Middle frontal gyrus (tissue), 1 donor: ENCODE measurements at regions not wholly inside any gene's neighbourhood (a gene's known extent, or its start where the extent isn't known, plus 50 kb on each side); places are given as distances from the start of the nearest gene placed in this dataset.
"Not testable (repeated sequence)": the region's sequence is repeated elsewhere in the genome, so short reads cannot be mapped to it uniquely, and the experiment has no call there.

Experiments
- DNase-seq: peaks from one replicate; pipeline ENCODE4 v3.0.0-alpha.2; 2015; ENCODE audit warnings: low spot score; ENCODE audit errors: extremely low spot score

DNA sequence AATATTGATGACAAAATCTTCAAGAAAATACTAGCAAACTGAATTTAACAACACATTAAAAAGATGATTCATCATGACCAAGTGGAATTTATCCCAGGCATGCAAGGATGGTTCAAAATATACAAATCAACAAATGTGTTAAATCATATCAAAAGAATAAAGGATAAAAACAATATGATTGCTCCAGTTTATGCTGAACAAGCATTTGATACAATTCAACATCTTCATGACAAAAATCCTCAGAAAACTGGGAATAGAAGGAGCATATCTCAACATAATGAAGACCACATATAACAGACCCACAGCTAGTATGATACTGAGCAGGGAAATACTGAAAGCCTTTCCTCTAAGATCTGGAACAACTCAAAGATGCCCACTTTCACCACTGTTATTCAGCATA is 352.3 kb downstream of the PYDC2 start:
- DNase-seq: no peak

- DNase-seq: no peak
Measured at GRCh38 chr3:191848818-191849217, 387.9 kb downstream of the PYDC2 start.

GRCh38 chr3:191859531-191859930 is 398.6 kb downstream of the PYDC2 start:
- no peak for DNase-seq

DNA sequence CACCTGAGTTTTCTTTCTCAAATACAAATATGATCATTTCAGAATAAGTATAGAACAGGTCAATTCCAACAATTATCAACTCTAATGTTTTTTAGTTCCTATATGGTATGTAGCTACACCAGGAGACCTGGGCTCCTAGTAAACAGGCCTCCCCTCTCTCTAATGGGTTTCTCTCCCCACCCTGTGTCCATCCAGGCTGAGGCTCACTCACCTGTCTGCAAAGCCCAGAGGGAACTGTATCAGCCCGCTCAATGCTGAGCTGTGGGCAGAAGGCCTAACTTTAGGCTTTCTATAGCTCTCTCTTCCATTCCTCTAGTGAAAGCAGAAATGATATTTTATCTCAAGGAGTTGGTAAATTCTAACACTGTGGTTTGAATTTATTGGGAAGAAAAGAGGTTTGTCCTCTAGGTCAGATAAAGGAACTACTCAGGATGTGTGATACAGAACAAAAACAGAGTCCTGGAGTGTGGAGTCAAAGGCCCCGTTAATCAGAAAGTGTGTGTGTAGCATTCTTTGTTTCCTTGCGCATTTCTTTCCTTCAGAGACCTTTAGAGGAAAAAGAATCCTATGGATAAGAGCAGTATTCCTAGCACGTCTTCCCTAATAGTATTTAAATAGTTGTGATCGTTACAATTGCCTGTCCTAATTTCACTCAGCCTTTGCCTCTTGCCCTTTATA is 408.9 kb downstream of the PYDC2 start:
- no peak for DNase-seq

GRCh38 chr3:191873736-191874135 is 412.8 kb downstream of the PYDC2 start:
- DNase-seq: no peak

DNA sequence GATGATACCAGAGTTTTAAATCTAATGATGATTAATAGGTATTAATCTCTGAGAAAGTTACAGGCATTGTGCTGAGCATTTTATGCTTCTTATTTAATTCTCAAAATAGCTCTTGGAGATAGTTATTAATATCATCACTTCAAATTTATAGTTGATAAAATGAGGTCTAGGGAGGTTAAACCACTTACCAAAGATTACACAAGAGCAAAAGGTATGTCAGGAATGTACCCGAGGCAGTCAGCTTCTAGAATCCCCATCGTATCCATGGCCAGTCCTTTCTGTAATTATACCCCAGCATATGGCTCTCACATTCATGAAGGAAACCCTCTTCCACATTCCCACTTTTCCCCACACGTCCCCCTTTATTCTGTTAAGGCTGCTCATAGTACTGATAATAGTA is 421.3 kb downstream of the PYDC2 start:
- DNase-seq: no peak

DNA sequence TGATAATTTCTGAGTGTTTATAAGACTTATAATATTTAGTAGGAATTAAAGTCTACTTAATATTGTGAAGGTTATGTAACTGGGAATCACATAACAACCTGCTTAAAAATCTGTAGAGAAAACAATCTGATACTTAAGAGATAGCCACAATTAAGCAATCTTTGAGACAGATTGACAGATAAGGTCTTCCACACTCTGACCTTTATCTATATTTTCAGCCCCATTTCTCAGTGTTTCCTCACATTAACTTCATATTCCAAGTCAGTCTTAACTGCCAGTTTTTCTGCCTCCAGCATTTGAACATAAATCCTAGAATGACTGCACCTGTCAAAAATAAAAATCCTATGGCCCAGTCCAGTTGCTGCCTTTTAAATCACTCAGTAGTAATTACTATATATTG is 423.2 kb downstream of the PYDC2 start:
- no peak for DNase-seq

DNA sequence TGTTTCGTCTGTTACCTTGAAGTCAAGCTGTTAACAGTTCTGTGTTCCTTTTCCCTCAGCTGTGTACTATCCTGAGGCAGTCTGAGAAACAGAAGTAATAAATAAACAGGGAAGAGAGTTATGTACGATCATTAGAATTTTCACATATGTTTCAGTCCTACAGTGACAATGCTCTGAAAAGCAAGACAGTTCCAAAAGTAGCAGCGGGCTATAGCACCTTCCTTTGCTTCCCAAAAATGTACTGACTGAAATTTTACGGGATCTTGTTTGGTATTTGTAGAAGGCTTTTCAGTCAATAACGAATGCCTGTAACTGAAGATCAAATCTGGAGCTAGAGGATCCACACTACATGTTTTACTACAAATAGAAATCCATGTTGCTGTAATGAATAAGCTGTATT is 428.1 kb downstream of the PYDC2 start:
- no peak for DNase-seq

DNA sequence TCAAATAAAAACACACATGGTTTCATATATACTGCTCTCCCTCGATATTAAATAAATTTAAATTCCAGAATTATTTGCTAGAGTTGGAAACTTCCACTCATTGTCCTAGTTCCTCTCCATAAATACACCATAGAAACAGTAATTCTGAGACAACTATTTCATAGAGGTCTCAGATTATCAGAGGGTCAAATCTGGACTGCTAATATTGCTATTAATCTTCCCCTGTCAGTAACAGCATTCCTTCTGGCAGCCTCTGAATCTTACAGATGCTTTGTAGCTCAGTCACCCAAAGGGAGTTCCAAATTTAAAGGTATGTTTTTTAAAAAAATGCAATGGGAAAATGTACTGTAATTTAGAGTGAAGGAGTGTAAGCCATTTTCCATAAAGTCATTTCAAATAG is 428.8 kb downstream of the PYDC2 start:
- no peak for DNase-seq

- DNase-seq: no peak
Measured at GRCh38 chr3:191894406-191894805, 433.4 kb downstream of the PYDC2 start.

- no peak for DNase-seq
Measured at GRCh38 chr3:191901741-191902140, 440.8 kb downstream of the PYDC2 start.

- no peak for DNase-seq
Measured at GRCh38 chr3:191912616-191913204, 451.7 kb downstream of the PYDC2 start.

- DNase-seq: no peak
Measured at GRCh38 chr3:191915712-191916111, 454.7 kb downstream of the PYDC2 start.

DNA sequence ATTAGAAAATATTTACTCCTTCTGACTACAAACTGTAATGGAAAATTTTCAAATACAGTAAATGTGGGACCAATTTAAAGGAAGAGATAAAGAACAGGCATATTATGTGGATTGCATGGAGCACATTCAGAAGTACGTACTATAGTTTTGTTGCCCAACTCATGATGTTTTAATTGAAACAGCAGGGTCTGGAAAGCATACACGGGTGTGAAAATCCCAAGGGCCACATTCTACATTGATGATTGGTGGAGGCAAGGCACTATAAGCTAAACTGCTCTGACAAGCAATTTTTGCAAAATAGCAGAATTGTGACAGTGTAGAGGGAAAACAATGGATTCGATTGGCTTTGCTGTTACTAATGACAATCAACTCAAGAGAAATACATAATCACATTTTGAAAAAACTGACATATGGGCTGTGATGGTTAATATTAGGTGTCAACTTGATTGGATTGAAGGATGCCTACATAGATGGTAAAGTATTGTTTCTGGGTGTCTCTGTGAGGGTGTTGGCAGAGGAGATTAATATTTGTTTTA is 458.6 kb downstream of the PYDC2 start:
- no peak for DNase-seq

DNA sequence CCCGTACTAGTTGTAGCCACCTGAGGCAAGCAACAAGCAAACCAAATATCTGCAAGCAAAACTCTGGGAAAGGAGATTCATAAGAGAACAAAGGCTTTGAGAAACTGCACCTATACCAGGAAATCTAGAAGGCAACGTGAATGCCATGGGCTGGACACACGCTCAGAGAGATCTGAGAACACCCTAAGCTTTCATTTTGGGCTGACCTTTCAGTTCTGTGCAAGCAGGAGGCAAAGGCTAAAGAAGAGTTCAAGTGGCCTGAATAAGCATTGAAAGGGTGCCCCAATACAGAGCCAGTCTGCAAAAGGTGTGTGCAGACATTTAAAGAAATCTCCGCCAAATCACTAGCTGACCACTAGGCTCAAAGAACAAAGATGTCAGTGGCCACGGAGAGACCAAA is 461.6 kb downstream of the PYDC2 start:
- no peak for DNase-seq

- not testable (repeated sequence) for DNase-seq
Measured at GRCh38 chr3:191927183-191927817, 466.3 kb downstream of the PYDC2 start.

DNA sequence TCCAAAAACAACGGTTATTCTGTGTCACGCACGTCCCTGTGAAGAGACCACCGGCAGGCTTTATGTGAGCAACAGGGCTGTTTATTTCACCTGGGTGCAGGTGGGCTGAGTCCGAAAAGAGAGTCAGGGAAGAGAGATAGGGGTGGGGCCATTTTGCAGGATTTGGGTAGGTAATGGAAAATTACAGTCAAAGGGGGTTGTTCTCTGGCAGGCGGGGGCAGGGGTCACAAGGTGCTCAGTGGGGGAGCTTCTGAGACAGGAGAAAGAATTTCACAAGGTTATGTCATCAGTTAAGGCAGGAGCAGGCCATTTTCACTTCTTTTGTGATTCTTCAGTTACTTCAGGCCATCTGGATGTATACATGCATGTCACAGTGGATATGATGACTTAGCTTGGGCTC is 467.0 kb downstream of the PYDC2 start:
- DNase-seq: not testable (repeated sequence)

DNA sequence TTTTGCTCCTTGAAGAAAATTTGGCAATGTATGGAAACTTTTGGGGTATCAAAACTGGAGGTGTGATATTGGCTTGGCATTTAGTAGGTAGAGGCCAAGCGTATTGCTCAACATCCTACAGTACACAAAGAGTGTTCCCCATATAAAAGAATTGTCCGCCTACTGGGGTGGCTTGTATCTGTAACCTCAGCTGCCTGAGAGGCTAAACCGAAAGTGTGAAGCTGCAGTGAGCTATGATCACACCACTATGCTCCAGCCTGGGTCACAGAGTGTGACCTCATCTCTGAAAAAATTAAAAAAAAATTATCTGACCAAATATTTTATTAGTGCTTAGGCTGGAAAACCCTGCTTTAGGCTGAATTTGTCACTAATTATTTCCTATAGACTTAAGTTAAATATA is 483.9 kb downstream of the PYDC2 start:
- DNase-seq: no peak

DNA sequence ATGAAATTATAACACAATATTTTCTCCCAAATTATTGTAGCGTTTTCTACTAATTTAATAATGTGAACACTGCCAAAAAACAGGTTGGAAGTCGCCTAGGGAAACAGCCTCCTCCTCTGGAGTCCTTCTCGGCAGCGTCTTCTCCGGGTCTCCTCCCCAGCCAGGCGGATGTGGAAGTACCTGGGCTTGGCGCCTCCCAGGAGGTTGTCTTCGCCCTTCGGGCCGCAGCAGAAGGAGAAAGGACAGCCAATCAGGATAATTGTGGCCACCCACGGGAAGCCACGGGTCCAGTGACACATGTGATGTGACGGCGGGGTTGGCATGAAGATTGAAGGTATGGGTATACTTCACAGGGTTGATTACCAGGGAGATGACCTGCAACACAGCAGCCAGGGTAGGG is 491.2 kb downstream of the PYDC2 start:
- no peak for DNase-seq

GRCh38 chr3:191952609-191953008 is 491.6 kb downstream of the PYDC2 start:
- no peak for DNase-seq

GRCh38 chr3:191958980-191959671 is 498.2 kb downstream of the PYDC2 start:
- DNase-seq: no peak

DNA sequence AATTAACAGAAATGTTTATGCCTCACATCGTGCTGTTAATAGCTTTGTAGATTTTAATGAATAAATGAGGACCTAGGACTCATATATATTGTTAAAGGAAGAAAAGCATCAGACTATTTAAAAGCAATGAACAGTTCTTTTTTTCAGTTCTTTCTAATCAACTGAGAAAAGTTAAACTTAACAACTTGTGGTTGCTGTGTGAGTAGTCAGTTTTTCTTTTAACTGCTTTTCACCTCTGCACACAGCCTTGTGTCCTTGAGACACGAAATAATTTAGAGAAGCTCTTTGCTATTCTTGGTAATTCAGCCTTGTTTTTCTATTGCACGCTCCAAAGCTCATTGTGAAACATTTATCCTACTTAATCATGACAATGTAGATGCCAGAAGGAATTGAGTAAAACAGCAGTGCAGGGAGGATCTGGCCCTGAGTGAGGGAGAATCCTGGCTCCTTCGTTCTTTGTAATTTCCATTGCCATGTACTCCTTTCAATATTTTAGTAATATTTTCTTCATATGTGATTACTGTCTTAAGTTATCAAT is 499.0 kb downstream of the PYDC2 start:
- DNase-seq: no peak
